Right lung (tissue), 2 donors: ENCODE measurements at regions not wholly inside any gene's neighbourhood (a gene's known extent, or its start where the extent isn't known, plus 50 kb on each side); places are given as distances from the start of the nearest gene placed in this dataset.

ENCODE experiments used
- DNase-seq, 2 donors: peaks; one replicate each; pipeline ENCODE4 v3.0.0-alpha.2; 2013

GRCh38 chr4:36719425-36719824 is 438.0 kb downstream of the DTHD1 start:
- no peak for DNase-seq

DNA sequence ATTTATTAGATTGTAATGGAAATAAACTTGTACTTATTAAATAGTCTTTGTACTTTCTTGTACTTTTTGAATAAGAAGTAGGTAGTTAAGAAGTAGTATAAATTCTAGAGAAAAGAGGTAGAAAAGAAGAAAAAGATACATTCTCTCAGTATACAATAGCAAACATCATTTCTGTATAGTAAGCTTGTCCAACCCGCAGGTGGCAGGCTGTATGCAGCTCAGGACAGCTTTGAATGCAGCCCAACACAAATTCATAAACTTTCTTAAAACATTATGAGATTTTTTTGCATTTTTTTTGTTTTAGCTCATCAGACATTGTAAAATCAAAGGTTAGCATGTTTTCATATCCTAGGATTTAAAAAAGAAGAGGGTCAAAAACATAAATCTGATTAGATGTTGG is 441.6 kb downstream of the DTHD1 start:
- DNase-seq, result no peak

DNA sequence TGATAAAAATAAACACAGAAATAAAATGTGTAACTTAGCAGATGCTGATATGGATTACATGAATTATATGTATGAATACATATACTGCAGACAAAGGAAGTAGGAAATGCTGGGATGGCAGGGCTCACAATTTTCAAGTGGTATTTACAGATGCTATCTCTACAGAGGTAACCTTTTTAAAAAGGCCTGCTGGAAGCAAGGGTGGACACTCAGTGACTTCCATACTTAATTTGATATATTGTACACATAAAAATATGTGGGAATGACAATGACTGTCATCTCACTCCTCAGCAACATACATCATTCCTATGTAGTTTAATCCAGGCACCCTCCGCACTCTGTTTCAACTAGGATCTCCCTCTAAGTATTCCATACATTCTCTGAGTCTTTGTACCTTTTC is 452.9 kb downstream of the DTHD1 start:
- DNase-seq, result no peak

DNA sequence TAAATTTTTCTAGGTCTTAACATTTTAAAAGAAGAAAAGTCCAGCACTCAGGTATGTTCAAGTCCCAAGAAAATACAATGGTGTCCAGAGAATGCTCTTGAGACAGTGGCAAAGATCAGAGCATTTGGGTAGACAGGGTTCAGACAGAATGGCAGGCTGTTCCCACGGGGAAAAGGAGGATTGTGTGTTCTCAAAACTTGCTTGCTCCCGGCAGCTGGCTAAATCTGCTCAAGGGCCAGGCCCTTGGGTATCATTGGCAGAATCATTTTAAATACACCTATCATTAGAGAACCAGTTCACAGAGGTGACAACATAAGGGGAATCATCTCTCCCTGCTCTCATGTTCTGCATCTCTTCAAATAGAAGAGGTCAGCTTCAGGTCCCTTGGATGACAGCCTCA is 456.3 kb downstream of the DTHD1 start:
- no peak for DNase-seq

GRCh38 chr4:36740796-36741310 is 459.4 kb downstream of the DTHD1 start:
- DNase-seq, result no peak

DNA sequence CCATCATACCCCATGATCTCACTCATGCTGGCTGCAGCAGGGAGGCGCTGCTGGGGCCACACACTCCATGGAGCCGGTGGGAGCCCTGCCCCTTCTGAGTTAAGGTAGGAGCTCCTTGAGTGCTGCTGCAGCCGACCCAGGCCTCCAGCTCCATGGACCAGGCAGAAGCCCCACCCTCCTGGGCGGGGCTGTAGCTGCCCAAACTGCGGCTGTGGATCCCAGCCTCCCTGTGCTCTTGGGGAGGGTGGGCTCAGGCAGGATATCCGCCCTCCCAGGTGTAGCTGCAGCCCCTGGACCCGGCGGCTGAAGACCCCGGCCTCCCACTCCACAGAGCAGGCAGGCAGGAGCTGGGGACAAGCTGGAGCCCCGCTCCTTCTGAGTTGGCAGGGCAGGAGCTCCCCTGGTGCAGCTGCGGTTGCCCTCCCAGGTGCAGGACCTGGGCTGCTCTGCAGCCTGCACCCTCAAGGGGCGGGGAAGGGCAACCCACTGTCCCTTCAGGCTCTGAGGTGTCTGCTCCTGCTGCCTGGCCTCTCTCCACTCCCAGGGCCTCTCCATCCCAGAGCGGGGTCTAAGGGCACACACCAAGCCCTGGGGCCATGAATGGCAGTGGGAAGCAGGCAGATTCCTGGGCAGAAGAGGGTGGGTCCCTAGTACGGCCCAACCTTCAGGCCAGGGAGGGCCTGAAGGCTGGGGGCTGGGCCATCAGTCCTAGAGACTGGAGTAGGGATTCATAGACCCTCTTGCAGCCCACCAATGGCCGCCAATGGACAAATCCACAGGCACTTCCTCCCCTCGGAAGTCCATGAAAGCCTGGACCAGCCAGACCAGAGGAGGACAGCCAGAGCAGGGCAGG is 466.1 kb downstream of the DTHD1 start:
- no peak for DNase-seq

DNA sequence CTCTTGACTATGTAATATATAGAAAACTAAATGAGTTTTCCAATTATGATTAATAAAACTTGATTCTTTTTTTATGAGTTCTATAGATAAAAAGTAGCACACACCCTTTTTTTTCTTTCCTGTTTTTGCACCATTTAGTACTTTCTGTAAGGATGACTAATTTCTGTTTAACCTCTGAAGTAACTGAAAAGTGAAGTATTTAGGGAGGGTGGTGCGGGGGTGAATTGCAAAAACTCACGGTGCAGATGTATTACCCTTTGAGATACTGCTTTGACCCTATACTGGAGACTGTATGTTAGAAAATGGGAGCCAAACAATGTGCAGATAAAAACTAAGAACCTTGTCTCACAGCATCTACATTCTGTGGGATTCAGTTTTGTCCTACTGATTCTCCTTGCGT is 471.6 kb downstream of the DTHD1 start:
- DNase-seq, result no peak

DNA sequence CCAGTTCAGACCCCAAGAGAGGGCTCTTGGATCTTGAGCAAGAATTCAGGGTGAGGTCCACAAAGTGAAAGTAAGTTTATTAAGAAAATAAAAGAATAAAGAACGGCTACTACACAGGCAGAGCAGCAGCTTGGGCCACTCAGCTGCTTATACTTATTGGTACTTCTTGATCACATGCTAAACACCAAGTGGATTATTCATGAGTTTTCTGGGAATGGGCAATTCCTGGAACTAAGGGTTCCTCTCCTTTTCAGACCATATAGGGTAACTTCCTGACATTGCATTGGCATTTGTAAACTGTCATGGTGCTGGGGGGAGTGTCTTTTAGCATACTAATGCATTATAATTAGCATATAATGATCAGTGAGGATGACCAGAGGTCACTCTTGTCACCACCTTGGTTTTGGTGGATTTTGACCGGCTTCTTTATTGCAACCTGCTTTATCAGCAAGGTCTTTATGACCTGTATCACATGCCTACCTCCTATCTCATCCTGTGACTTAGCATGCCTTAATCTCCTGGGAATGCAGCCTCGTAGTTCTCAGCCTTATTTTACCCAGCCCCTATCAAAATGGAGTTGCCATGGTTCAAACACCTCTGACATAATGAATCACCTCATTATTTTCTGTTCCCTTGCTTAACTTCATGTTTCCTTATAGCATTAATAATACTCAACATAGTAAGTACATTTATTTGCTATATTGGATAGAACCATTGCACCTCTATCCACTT is 476.3 kb downstream of the DTHD1 start:
- no peak for DNase-seq

DNA sequence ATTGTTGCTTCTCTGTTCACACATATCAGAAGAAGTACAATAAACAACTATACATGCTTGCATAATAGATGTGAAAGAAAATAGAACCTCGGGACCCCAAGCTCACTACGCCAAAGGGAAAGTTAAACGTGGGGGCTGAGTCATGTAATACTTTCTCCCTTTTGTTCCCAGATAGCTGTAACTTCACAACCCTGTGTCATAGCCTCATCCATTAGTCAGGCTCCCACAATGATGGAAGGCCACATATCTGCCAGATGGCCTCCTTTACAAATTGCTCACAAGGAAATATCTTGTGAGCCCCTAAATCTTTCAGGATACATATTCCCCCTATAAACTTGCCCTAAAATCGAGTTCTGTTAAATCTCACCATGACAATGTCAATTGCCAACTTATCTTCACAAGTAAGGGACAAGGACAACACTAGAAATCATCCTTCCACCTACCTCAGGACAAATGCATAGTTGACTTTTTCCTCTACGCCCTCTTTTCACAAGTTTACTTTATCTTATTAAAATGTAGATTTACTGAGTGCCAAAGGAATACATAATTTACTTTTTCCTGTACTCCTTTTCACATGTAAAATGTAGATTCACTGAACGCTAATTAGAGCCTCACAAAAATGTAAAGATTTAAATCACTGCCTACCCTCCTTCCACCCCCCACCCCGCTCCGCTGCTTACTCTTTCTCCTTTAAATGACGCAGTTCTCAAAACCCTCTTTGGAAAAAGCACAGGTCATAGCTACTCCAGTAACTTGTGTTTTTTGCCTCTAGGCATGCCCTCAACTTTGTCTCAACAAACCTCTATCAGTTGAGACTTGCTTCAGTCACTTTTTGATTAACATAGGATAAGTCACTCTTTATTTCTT is 477.1 kb downstream of the DTHD1 start:
- no peak for DNase-seq

GRCh38 chr4:36761607-36762006 is 480.2 kb downstream of the DTHD1 start:
- DNase-seq, result no peak

- no peak for DNase-seq
These were observed 480.7 kb upstream of the NWD2 start for GRCh38 chr4:36763814-36764213.

DNA sequence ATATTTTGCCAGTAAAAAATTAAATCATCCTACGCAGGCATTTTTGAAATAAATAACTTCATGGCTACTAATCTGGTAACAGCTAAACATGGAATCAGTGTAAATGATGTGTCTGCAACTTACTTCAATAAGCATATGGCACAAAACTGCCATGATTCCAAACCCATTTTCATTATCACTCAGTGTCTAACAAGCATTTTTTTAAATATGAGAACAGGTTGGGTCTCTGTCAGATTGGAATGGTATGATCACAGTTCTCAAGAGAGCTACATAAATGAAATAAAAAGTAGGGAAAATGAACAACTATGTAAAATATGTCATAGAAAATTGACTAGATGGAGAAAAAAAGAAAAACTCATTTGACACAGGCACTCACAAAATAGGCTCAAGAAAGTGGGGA is 476.9 kb upstream of the NWD2 start:
- DNase-seq, result no peak

DNA sequence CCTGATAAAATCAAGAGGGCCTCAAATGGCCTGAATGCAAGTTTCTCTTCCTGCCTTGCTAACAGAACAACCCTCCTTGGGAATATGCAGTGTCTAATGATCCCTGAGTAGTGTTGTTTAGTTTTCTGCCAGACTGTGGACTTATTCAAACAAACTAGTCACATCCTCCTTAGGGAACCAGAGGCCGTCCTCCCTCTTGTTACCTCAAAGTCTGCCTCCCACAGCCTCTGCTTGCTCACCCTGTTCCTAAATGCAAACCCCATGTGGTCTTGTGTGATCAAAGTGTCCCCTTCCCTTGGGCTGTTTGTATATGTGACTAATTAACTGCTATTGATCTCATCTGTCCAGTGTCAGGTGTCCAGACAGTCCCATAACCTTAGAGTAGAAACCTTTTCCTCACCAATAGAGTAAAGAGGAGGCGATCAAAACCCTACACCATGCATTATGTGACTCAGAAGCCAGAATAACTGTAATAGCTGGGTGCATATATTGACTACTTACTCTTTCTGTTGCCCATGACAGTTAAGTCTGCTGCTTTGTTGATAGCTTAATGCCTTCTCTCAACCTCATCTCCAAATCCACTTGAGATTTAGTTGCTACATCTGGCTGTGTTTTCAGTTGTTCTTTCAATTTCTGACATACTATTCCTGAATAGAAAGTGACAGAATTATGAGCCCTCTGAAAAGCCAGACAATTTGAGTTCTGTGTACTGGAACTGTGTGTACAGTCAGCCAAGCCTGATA is 473.0 kb upstream of the NWD2 start:
- DNase-seq, result no peak

- DNase-seq, result no peak
These were observed 472.4 kb upstream of the NWD2 start for GRCh38 chr4:36772154-36772516.

DNA sequence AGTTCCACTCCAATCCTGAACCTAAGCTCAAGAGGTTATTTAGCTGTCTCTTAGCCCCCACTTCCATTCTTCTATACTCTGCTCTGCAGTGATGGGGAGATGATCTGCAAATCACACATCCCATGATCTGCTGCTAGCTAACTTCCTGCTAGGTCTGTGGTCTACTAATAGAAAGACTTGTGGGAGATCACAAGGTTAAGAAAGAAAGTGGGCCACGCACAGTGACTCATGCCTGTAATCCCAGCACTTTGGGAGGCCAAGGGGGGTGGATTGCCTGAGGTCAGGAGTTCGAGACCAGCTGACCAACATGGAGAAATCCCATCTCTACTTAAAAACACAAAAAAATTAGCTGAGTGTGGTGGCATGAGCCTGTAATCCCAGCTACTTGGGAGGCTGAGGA is 471.1 kb upstream of the NWD2 start:
- no peak for DNase-seq

GRCh38 chr4:36775544-36775943 is 469.0 kb upstream of the NWD2 start:
- no peak for DNase-seq

DNA sequence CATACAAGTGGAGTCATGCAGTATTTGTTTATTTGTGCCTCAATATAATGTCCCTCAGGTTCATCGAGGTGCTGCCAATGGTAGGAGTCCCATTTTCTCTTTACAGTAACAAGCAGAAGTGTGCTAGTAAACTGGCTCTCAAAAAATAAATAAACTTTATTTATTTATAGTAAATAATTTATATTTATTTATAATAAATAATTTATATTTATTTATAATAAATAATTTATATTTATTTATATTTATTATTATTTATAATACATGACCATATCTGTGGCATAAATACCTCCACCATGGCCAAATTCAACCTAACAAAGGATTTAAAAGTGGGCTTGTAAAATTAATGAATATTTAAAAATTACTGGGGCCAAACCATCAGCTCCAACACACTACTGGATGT is 464.9 kb upstream of the NWD2 start:
- DNase-seq, result no peak

GRCh38 chr4:36785973-36786372 is 458.6 kb upstream of the NWD2 start:
- no peak for DNase-seq

- DNase-seq, result no peak
These were observed 458.0 kb upstream of the NWD2 start for GRCh38 chr4:36786519-36786918.

DNA sequence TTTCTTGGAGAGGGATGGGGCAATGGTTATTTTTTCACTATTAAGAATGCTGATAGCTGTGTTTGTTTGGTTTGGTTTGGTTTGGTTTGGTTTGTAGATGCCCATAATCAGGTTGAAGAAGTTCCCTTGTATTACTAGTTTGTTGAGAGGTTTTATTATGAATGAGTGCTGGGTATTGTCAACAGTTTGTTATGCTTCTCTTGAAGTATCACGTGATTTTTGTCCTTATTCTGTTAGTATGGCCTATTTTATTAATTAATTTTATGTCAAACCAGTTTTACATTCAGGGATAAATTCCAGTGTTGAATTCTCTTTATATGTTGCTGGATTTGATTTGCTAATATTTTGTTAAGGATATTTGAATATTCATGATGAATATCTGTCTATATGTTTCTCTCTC is 449.8 kb upstream of the NWD2 start:
- DNase-seq, result no peak

DNA sequence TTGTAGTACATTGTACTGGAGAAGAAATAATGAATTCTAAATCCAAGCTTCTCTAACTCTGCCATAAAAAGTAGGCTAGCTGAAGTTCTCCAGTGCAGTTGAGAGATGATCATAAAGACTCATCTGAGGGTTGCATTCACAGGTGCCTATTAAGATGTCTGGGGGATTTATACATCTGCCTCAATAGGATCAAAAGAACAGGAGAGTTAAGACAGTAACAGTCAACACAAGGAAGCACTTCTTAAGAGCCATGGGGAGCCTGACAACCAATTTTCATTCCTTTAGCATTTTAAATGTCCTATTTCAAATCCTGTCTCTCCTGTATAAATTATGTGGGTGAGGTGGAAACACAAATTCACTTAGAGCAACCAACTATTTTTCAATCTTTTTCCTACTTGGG is 432.4 kb upstream of the NWD2 start:
- DNase-seq, result no peak

DNA sequence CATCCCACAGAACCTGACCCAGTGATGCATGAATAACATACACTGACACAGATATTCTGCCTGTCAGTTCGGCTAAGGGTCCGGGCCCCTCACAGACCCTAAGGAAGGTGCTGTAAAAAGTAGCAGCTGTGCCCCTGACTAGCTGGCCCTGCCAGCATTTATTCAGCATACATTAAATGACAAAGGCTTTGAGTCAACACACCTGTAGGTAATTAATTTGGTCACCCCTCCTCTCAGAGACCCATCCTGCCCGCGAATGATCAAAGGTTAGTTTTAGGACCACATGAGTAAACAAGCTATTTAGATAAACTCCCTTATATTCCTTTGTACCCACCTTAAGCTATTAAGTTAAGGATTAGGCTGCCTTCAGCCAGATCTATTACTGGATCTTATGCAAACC is 429.0 kb upstream of the NWD2 start:
- DNase-seq, result no peak
